ENCODE measurements at regions not wholly inside any gene's neighbourhood (a gene's known extent, or its start where the extent isn't known, plus 50 kb on each side); places are given as distances from the start of the nearest gene placed in this dataset.

DNA sequence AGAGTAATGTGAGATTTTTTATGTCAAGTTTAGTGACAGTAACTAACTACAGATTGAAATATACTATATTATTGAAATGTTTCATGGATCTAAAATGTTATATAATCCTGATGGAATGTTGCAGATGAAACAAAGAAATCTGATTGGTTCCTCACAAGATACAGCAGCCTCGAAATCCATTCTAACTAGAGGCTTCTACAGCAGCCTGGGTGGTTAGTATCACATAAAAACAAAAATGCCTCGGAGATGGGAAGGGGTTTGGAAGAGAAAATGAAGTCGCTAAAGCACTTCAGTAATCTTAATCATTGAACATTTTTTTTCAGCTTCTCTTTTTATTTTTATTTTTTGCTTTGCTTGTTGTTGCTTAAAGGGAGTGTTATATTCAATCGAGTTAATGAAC is 75.2 kb downstream of the TANC2 start:
- TF ChIP-seq CTCF (IDR thresholded peaks at IDR 0.05 in 2 of 3, conservative IDR thresholded peaks at IDR 0.05 in 1 of 3; ENCODE audit: insufficient read depth in 2 of 3, low read depth in 1 of 3, low read length in 3 of 3) (no peak), CREB1 (IDR thresholded peaks at IDR 0.05) (no peak), CREB1 (CRISPR knock-in tag; IDR thresholded peaks at IDR 0.05) (no peak), TAF1 (IDR thresholded peaks at IDR 0.05; ENCODE audit: control insufficient read depth, extremely low read depth, insufficient read depth, low read length, severe bottlenecking) (no peak), PCBP2 (IDR thresholded peaks at IDR 0.05; ENCODE audit: low read depth, low read length, poor library complexity, severe bottlenecking) (no peak), POLR2AphosphoS5 (IDR thresholded peaks at IDR 0.05; ENCODE audit: control insufficient read depth, insufficient read depth, low read depth, low read length) (no peak), MEF2D (tag; conservative IDR thresholded peaks at IDR 0.05; ENCODE audit: low read depth) (no peak)
